HCT116 (cell line): ENCODE measurements at regions not wholly inside any gene's neighbourhood (a gene's known extent, or its start where the extent isn't known, plus 50 kb on each side); places are given as distances from the start of the nearest gene placed in this dataset.

Experiments used
- CBX3 ChIP-seq: IDR thresholded peaks from 2 replicates; pipeline ENCODE4 v1.6.1; 2012; ENCODE audit warnings: low read depth
- CEBPB ChIP-seq: IDR thresholded peaks from 2 replicates; pipeline ENCODE4 v1.6.1; 2012; ENCODE audit warnings: low read depth
- EGR1 ChIP-seq: IDR thresholded peaks from 2 replicates; pipeline ENCODE4 v1.6.1; 2012; ENCODE audit warnings: low read depth
- EZH2 ChIP-seq: fragments of 200-600 bp; sonication (generic); IDR thresholded peaks from 2 replicates; pipeline ENCODE4 v1.6.1; 2017; ENCODE audit warnings: antibody characterized with exemption, mixed run types
- POLR2A ChIP-seq: IDR thresholded peaks from 2 replicates; pipeline ENCODE4 v1.7.0; 2011; ENCODE audit warnings: borderline replicate concordance; ENCODE audit not compliant: insufficient read depth, insufficient read length; ENCODE audit errors: extremely low read depth
- POLR2AphosphoS5 ChIP-seq: IDR thresholded peaks from 2 replicates; pipeline ENCODE4 v1.6.1; 2011; ENCODE audit warnings: mild to moderate bottlenecking, low read depth, low read length, moderate library complexity
- RAD21 ChIP-seq: IDR thresholded peaks from 2 replicates; pipeline ENCODE4 v1.6.1; 2012; ENCODE audit warnings: low read depth, mild to moderate bottlenecking
- SIN3A ChIP-seq: IDR thresholded peaks from 2 replicates; pipeline ENCODE4 v1.6.1; 2012; ENCODE audit warnings: low read depth
- TCF7L2 ChIP-seq: IDR thresholded peaks from 2 replicates; pipeline ENCODE4 v1.7.0; 2011; ENCODE audit warnings: borderline replicate concordance, inconsistent platforms; ENCODE audit not compliant: insufficient read depth, insufficient read length; ENCODE audit errors: extremely low read depth
- ZNF274 ChIP-seq: fragments of 200-500 bp; sonication (Bioruptor generic); IDR thresholded peaks from 2 replicates; pipeline ENCODE4 v1.6.1; 2014; ENCODE audit warnings: mild to moderate bottlenecking, low read depth, low read length, inconsistent platforms
- TF ChIP-seq, protein P1 (sequence below): IDR thresholded peaks from 2 replicates; pipeline ENCODE4 v1.6.1; 2012
- TF ChIP-seq, protein P2 (sequence below), 3 experiments: fragments of 200-600 bp in 1 of 3; sonication (generic) in 1 of 3; IDR thresholded peaks in 2 of 3; conservative IDR thresholded peaks in 1 of 3; 2 replicates each; pipeline ENCODE4 v1.5.1; 2012 to 2017; ENCODE audit warnings: low read depth in 2 of 3, low read length in 2 of 3, antibody characterized with exemption in 1 of 3, borderline replicate concordance in 1 of 3, control low read depth in 1 of 3, mild to moderate bottlenecking in 1 of 3, mixed read lengths in 1 of 3, mixed run types in 1 of 3, moderate library complexity in 1 of 3; ENCODE audit not compliant: insufficient read depth in 1 of 3
- TF ChIP-seq, protein P3 (sequence below): IDR thresholded peaks from 2 replicates; pipeline ENCODE4 v1.6.1; 2012; ENCODE audit warnings: low read depth
- TF ChIP-seq, protein P4 (sequence below): IDR thresholded peaks from 2 replicates; pipeline ENCODE4 v1.6.1; 2012

DNA sequence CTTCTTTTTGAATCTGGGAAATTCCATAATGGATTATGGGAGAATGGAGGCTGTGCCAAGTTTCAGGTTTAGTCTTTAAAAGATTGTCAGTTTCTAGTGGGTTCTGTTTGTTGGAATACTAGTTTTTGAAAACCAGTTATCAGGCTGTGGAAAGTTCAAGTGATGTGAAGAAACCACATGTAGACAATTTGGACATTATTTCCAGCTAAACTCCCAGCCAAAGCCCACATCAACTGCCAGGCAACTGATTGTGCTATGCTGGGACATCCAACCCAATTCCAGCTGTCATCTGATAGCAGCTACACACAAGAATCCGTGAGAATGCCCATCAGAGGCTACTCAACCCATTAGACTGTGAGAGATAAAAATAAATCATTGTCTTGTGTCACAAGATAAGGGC is 546.1 kb upstream of the ADAMTS5 start:
- TF ChIP-seq, protein P1, sequence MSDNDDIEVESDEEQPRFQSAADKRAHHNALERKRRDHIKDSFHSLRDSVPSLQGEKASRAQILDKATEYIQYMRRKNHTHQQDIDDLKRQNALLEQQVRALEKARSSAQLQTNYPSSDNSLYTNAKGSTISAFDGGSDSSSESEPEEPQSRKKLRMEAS, result no peak
- TF ChIP-seq, protein P2, sequence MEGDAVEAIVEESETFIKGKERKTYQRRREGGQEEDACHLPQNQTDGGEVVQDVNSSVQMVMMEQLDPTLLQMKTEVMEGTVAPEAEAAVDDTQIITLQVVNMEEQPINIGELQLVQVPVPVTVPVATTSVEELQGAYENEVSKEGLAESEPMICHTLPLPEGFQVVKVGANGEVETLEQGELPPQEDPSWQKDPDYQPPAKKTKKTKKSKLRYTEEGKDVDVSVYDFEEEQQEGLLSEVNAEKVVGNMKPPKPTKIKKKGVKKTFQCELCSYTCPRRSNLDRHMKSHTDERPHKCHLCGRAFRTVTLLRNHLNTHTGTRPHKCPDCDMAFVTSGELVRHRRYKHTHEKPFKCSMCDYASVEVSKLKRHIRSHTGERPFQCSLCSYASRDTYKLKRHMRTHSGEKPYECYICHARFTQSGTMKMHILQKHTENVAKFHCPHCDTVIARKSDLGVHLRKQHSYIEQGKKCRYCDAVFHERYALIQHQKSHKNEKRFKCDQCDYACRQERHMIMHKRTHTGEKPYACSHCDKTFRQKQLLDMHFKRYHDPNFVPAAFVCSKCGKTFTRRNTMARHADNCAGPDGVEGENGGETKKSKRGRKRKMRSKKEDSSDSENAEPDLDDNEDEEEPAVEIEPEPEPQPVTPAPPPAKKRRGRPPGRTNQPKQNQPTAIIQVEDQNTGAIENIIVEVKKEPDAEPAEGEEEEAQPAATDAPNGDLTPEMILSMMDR (IDR thresholded peaks at IDR 0.05 in 2 of 3, conservative IDR thresholded peaks at IDR 0.05 in 1 of 3; ENCODE audit: borderline replicate concordance in 1 of 3, insufficient read depth in 1 of 3, low read depth in 2 of 3, low read length in 2 of 3), result no peak
- TF ChIP-seq EGR1 (no peak), POLR2A (no peak), ZNF274 (no peak), TCF7L2 (no peak), POLR2AphosphoS5 (no peak), SIN3A (no peak), RAD21 (no peak), EZH2 (no peak), CEBPB (no peak), CBX3 (no peak)
- TF ChIP-seq, protein P3, sequence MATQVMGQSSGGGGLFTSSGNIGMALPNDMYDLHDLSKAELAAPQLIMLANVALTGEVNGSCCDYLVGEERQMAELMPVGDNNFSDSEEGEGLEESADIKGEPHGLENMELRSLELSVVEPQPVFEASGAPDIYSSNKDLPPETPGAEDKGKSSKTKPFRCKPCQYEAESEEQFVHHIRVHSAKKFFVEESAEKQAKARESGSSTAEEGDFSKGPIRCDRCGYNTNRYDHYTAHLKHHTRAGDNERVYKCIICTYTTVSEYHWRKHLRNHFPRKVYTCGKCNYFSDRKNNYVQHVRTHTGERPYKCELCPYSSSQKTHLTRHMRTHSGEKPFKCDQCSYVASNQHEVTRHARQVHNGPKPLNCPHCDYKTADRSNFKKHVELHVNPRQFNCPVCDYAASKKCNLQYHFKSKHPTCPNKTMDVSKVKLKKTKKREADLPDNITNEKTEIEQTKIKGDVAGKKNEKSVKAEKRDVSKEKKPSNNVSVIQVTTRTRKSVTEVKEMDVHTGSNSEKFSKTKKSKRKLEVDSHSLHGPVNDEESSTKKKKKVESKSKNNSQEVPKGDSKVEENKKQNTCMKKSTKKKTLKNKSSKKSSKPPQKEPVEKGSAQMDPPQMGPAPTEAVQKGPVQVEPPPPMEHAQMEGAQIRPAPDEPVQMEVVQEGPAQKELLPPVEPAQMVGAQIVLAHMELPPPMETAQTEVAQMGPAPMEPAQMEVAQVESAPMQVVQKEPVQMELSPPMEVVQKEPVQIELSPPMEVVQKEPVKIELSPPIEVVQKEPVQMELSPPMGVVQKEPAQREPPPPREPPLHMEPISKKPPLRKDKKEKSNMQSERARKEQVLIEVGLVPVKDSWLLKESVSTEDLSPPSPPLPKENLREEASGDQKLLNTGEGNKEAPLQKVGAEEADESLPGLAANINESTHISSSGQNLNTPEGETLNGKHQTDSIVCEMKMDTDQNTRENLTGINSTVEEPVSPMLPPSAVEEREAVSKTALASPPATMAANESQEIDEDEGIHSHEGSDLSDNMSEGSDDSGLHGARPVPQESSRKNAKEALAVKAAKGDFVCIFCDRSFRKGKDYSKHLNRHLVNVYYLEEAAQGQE, result no peak
- TF ChIP-seq, protein P4, sequence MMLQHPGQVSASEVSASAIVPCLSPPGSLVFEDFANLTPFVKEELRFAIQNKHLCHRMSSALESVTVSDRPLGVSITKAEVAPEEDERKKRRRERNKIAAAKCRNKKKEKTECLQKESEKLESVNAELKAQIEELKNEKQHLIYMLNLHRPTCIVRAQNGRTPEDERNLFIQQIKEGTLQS, result no peak
